GM18519 (cell line): ENCODE measurements at regions not wholly inside any gene's neighbourhood (a gene's known extent, or its start where the extent isn't known, plus 50 kb on each side); places are given as distances from the start of the nearest gene placed in this dataset.

ENCODE experiments used
- ATAC-seq: cut with Tn5 transposase; IDR thresholded peaks from one replicate; pipeline ENCODE4 v1.9.1; 2021; ENCODE audit warnings: mild to moderate bottlenecking, moderate library complexity; ENCODE audit not compliant: unreplicated experiment, low FRiP score

DNA sequence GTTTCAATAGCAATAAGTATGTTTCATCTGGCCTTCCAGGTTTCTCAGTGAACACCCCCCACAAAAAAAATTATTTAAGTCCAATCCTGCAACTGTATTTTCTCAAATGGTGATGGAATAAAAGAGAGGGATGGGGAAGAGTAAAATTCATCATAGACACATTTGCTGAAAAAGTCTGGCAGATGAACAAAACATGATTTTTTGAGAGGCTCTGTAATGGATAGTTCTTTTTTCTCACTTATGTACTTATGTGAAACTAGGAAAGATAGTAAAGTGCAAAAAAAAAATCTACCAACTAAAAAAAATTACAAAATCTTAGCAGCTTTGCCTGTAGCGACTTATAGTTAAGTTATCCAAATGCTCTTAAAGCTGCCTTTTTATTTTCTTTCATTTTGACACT is 412.4 kb downstream of the FOXG1 start:
- no peak for ATAC-seq

- ATAC-seq: no peak
Observed at GRCh38 chr14:29191092-29191491, 424.5 kb downstream of the FOXG1 start.

- no peak for ATAC-seq
Observed at GRCh38 chr14:29197557-29197956, 431.0 kb downstream of the FOXG1 start.

DNA sequence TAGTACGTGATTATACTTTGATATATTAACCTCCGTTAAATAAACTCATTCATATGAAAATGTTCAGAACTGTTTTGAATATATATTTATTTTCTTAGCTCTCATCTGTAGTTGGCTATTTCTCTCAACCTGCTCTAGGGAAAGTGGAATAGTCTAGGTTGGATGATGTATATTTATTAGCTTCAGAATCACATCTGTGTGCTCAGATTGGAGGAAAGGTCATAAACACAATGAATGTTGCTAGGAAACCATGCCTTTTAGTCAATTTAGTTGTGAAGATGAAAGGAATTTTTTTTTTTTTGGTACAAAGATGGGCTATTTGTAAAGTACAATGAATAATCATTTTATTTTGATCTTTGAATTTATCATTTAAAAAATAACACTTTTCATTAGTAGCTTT is 439.1 kb downstream of the FOXG1 start:
- ATAC-seq: no peak

- no peak for ATAC-seq
Observed at GRCh38 chr14:29215853-29216252, 449.3 kb downstream of the FOXG1 start.

DNA sequence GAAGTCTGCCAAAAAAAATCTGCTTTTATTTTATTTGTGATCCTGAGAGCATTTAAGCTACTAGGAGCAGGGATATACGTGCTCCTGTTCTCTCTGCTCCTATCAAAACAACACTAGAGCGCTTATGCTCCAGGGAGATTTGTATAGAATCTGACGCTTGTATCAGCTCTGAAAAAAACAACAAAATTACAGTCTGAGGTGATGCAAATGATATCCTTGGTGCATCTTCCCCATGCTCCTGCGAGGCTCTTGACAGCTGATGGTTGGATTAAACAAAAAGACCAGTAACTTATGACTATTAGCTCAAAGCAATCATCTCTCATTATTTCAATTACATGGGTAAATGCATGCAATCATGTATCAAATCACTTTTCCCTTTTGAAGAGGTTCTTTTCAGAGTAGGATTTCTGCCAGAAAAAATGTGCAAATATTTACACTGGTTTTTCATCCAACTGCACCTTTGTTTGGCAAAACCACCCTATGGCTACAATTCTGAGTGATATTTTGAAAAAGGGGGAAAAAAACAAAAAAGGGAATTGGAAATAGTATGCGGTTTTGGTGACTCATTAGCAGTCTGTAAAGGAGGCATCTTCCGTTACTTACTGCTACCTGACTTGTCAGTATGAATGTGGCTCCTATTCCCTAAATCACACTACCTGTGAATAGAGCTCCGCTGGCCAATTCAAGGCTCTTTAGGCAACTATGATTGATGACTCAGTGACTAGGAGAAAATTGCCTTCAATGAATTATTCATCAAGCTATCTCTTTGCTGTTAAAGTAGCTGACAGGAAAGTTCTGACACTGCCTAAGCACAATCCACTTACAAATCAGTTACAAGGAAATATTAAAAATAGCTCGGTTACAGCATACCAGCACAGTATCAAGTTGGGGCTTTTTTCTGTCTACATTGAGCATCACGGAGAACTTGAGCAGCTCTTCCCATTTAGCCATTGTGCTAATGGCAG is 450.0 kb downstream of the FOXG1 start:
- ATAC-seq: no peak

GRCh38 chr14:29217813-29218450 is 451.3 kb downstream of the FOXG1 start:
- ATAC-seq: no peak

DNA sequence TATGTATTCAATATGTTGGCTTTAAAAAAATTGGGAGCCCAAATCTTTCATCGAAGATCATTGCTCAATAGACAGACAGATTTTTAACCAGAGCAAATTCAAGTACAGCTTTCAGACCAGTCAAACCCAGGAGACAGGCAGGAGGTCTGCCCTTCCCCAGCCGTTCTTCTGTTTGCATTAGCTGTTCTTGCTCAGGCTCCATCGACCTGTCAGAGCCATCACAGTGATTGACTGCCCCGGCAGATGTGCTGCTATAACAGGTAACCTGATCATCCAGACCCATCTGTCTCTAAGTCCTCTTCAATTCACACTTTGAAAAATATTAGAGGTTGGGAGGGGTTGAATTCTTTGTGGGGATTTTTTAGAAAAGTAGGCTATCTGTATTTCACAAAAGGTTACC is 453.5 kb downstream of the FOXG1 start:
- no peak for ATAC-seq

DNA sequence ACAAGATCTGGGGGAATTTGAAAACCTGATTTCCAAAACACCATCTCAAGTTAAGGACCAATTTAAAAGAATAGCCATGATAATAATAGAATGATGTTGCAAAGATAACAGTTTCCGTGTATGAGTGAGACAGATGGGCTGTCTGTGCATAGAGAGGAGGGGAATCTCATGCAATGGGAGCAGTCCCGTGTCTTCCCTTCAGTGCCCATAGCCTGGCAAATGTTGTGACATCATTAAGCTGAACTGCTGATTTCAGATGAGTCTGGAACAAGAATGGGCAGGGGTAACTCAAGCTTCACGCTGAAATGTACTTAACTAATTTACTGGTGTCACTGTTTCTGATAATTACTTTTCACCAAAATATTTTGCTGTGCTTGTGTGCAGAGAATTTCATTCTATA is 454.0 kb downstream of the FOXG1 start:
- ATAC-seq: no peak

- no peak for ATAC-seq
Observed at GRCh38 chr14:29222006-29222405, 455.4 kb downstream of the FOXG1 start.

DNA sequence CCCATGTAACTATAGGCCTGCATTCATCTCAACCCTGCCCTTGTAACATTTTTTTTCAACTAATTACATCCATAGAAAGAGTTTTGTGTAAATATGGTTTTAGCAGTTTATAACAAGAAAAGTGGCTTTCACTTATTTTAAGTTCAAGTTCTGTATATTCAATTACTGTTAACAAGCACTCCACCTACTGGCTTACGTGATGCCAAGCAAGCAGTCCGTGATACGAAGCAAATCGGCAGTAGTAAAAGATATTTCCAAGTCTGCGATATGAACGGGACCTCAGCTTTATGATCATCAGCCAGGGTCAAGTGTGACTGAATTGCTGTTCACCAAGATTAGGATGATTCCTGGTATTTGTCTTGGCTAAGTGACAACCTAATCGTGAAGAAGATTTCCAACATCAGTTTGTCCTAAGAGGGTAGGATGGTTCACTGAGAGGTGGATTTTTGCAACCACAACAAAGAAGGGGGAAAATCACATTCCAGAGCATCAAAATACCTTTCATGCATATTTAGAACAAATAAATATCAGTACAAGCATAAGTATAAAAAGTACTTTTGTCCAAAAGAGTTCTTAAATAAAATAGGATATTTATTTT is 456.2 kb downstream of the FOXG1 start:
- no peak for ATAC-seq

- no peak for ATAC-seq
Observed at GRCh38 chr14:29223947-29224346, 457.4 kb downstream of the FOXG1 start.

DNA sequence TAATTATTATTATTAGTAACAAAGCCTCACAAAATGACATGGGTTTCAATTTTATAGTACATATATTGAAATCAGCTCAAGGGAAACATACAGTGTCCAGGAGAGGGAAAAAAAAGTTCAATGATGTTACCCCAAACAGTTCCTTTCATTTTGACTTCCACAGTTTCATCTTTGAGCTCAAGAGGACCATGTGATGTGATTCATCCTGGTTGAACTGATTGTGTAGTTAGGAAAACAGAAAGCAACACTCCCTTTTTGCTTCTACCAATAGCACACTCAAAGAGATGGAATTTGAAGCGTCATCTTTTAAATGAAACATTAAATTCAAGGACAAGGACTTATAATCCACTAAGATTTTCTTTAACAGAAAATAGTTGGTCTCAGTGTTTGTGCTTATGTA is 461.0 kb downstream of the FOXG1 start:
- ATAC-seq: no peak

DNA sequence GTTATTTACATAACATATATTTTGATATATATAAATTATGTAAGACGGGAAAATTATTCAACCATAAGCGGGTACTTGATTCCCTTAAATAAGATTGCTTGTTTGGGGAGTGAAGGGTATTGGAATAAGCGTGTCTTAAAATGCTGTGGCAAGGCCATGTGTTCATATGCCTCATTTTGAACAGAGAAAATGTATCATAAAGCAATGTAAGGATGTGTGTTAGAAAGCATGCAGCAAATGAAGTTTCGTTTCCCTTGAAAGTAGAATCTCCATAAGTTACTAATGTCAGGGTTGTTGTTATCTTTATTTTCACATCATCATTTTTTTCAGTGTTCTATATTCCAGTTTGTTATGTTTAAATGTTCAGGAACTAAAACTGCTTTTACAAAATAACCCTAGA is 465.6 kb downstream of the FOXG1 start:
- no peak for ATAC-seq

DNA sequence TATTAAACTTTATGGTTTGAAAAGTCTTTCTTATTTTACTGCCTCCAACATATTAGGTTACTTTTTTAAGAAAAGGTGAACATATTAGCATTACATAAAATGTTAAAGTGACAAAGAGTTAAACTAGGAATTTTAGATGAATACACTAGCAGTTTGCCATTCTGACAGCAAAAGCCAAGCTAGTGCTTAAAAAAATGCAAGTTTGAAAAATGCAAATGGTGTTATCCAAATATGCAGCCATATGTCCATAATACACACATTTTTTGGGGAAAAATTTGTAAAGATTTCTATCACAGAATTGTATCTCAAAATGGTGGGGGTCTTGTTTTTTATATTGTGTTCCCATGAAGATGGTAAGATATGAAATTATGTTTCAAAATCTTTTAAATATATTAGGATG is 466.1 kb downstream of the FOXG1 start:
- no peak for ATAC-seq

DNA sequence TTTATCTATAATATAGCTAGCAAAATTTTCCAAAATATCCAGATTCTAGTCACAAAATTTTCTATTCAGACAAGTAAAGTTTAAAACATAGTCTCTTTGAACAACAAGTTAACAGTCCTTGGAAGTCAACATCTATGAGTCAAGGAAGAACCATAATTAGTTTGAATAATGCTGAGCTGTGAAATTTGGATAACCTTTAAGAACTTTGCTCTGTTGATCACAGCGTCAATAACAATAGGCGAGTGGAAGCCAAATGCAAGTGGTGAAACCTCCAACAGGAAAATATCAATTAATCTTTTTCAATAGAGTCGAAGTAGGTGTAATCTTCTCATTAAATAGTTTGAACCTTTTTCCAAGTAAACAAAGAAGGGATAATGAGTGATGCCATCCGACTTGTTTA is 466.6 kb downstream of the FOXG1 start:
- no peak for ATAC-seq

GRCh38 chr14:29235991-29236390 is 469.4 kb downstream of the FOXG1 start:
- no peak for ATAC-seq

- no peak for ATAC-seq
Observed at GRCh38 chr14:29236401-29236800, 469.8 kb downstream of the FOXG1 start.

DNA sequence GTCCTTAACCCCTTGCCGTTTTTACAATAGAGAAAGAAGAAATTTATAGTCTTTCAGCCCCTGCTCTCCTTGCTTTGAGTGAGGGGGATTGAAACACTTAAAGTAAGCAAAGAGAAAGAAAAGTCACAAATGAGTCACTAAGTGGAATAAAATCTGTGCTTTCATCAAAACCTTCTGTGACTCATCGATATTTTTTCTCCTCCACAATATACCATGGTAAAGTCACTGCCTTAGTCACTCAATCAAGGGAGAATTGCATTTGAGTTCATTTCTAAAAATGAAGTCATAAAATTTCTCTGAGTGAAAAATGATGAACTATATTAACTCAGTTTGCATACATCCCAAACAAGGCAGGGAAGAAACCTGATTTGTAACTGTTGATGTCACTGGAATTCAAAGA is 470.3 kb downstream of the FOXG1 start:
- ATAC-seq: no peak

- ATAC-seq: no peak
Observed at GRCh38 chr14:29240066-29240465, 473.5 kb downstream of the FOXG1 start.
